Keratinocyte (primary cell): ENCODE measurements at regions not wholly inside any gene's neighbourhood (a gene's known extent, or its start where the extent isn't known, plus 50 kb on each side); places are given as distances from the start of the nearest gene placed in this dataset.

Source experiments
- DNase-seq: peaks from one replicate; pipeline ENCODE4 v3.0.0-alpha.2; 2011; ENCODE audit warnings: low read depth, missing footprints, low spot score
- FAIRE-seq: peaks from 2 replicates; lab custom pipeline; 2011; peaks lifted over from hg19 to GRCh38; lab: Jason Lieb, UNC
- H2AFZ ChIP-seq: 2 replicates; pipeline ENCODE4 v1.6.0; 2012; ENCODE audit warnings: low read length, control low read depth, inconsistent platforms; ENCODE audit not compliant: control insufficient read depth
- H3K27ac ChIP-seq: 2 replicates; pipeline ENCODE4 v1.5.1; 2011; ENCODE audit warnings: low read length; ENCODE audit not compliant: control insufficient read depth, insufficient read depth
- H3K27me3 ChIP-seq: 3 replicates; pipeline ENCODE4 v1.6.0; 2011; ENCODE audit warnings: low read length; ENCODE audit not compliant: control insufficient read depth, insufficient read depth; ENCODE audit errors: extremely low read depth
- H3K36me3 ChIP-seq, 2 experiments: 2 replicates in 1 of 2; 3 replicates in 1 of 2; pipeline ENCODE4 v1.5.1; 2011; ENCODE audit warnings: low read length in 2 of 2, mild to moderate bottlenecking in 1 of 2; ENCODE audit not compliant: control insufficient read depth in 2 of 2, insufficient read depth in 2 of 2; ENCODE audit errors: extremely low read depth in 1 of 2
- H3K4me1 ChIP-seq: 3 replicates; pipeline ENCODE4 v1.5.1; 2011; ENCODE audit warnings: low read length; ENCODE audit not compliant: control insufficient read depth, insufficient read depth; ENCODE audit errors: extremely low read depth
- H3K4me2 ChIP-seq: 3 replicates; pipeline ENCODE4 v1.6.0; 2011; ENCODE audit warnings: low read depth, low read length; ENCODE audit not compliant: control insufficient read depth, insufficient read depth; ENCODE audit errors: extremely low read depth
- H3K4me3 ChIP-seq, 3 experiments: fragments of 200-600 bp in 1 of 3; sonication (generic) in 1 of 3; 2 replicates in 2 of 3; 3 replicates in 1 of 3; pipeline ENCODE4 v1.5.1; 2011 to 2016; ENCODE audit warnings: low read length in 3 of 3, mild to moderate bottlenecking in 3 of 3, control low read depth in 2 of 3, inconsistent platforms in 1 of 3, low read depth in 1 of 3, mixed read lengths in 1 of 3, mixed run types in 1 of 3, moderate library complexity in 1 of 3; ENCODE audit not compliant: control insufficient read depth in 2 of 3, insufficient read depth in 2 of 3; ENCODE audit errors: extremely low read depth in 1 of 3
- H3K79me2 ChIP-seq: 2 replicates; pipeline ENCODE4 v1.6.0; 2012; ENCODE audit warnings: low read length; ENCODE audit not compliant: control insufficient read depth, insufficient read depth
- H3K9ac ChIP-seq: 3 replicates; pipeline ENCODE4 v1.6.0; 2011; ENCODE audit warnings: low read length; ENCODE audit not compliant: control insufficient read depth, insufficient read depth; ENCODE audit errors: extremely low read depth
- H3K9me1 ChIP-seq: 3 replicates; pipeline ENCODE4 v1.6.0; 2011; ENCODE audit warnings: low read length; ENCODE audit not compliant: control insufficient read depth, insufficient read depth; ENCODE audit errors: extremely low read depth
- H3K9me3 ChIP-seq: 2 replicates; pipeline ENCODE4 v1.5.1; 2012; ENCODE audit warnings: low read depth, low read length; ENCODE audit not compliant: control insufficient read depth
- H4K20me1 ChIP-seq: 3 replicates; pipeline ENCODE4 v1.6.0; 2011; ENCODE audit warnings: low read length; ENCODE audit not compliant: control insufficient read depth, insufficient read depth; ENCODE audit errors: extremely low read depth
- EZH2 ChIP-seq: IDR thresholded peaks from one replicate; pipeline ENCODE4 v1.6.1; 2012; ENCODE audit warnings: inconsistent platforms, mild to moderate bottlenecking, low read length, moderate library complexity
- dilution Hi-C: fragments of 300-500 bp; cut with MboI; formaldehyde crosslinking; loops from one replicate; pipeline ENCODE4 v1.7.0; 2020; ENCODE audit warnings: low sequenced_read_pairs; ENCODE audit not compliant: extremely low pct_ligation_motif_present
- TF ChIP-seq, protein P1 (sequence below), 3 experiments: IDR thresholded peaks in 1 of 3; conservative IDR thresholded peaks in 1 of 3; optimal IDR thresholded peaks in 1 of 3; 2 replicates in 2 of 3; 3 replicates in 1 of 3; pipeline versions ENCODE3 to v1.5.1; 2011; ENCODE audit warnings: low read length in 3 of 3, mild to moderate bottlenecking in 3 of 3, moderate library complexity in 2 of 3, control low read depth in 1 of 3, inconsistent platforms in 1 of 3; ENCODE audit not compliant: insufficient read depth in 2 of 3; ENCODE audit errors: extremely low read depth in 1 of 3

DNA sequence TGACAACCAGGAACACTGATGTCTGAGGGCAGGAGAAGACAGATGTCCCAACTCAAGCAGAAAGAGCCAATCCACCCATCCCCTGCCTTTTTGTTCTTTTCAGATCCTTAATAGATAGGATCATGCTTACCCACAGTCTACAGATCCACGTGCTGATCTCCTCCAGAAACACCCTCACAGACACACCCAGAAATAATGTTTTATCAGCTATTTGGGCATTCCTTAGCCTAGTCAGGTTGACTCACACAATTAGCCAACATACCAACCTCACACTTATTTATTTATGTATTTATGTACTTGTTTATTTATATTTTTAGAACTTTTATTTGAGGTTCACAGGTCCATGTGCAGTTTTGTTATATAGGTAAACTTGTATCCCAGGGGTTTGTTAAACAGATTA lies 151.5 kb upstream of the IL12B start:
- Histone ChIP-seq H3K79me2 (no peaks in the 10 kb centered on the region), H3K4me3 (no peak overlapping the region), H3K4me1 (peaks cover 2% of the 10 kb centered on the region), H2AFZ (no peak overlapping the region), H4K20me1 (no peaks in the 10 kb centered on the region), H3K36me3 (no peaks in the 10 kb centered on the region), H3K9ac (no peak overlapping the region), H3K4me2 (no peak overlapping the region), H3K9me3 (no peaks in the 10 kb centered on the region), H3K27me3 (no peaks in the 10 kb centered on the region), H3K9me1 (no peaks in the 10 kb centered on the region), H3K27ac (no peak overlapping the region)
- dilution Hi-C loops, result no loop called here
- TF ChIP-seq, protein P1, sequence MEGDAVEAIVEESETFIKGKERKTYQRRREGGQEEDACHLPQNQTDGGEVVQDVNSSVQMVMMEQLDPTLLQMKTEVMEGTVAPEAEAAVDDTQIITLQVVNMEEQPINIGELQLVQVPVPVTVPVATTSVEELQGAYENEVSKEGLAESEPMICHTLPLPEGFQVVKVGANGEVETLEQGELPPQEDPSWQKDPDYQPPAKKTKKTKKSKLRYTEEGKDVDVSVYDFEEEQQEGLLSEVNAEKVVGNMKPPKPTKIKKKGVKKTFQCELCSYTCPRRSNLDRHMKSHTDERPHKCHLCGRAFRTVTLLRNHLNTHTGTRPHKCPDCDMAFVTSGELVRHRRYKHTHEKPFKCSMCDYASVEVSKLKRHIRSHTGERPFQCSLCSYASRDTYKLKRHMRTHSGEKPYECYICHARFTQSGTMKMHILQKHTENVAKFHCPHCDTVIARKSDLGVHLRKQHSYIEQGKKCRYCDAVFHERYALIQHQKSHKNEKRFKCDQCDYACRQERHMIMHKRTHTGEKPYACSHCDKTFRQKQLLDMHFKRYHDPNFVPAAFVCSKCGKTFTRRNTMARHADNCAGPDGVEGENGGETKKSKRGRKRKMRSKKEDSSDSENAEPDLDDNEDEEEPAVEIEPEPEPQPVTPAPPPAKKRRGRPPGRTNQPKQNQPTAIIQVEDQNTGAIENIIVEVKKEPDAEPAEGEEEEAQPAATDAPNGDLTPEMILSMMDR (optimal IDR thresholded peaks at IDR 0.05 in 1 of 3, IDR thresholded peaks at IDR 0.05 in 1 of 3, conservative IDR thresholded peaks at IDR 0.05 in 1 of 3; ENCODE audit: extremely low read depth in 1 of 3, insufficient read depth in 2 of 3, low read length in 3 of 3), result no peak
- no peak for TF ChIP-seq EZH2
- DNase-seq, result no peak
- FAIRE-seq, result no peak

GRCh38 chr5:159486836-159487235 lies 156.5 kb upstream of the IL12B start:
- TF ChIP-seq, protein P1 (optimal IDR thresholded peaks at IDR 0.05 in 1 of 3, IDR thresholded peaks at IDR 0.05 in 1 of 3, conservative IDR thresholded peaks at IDR 0.05 in 1 of 3; ENCODE audit: extremely low read depth in 1 of 3, insufficient read depth in 2 of 3, low read length in 3 of 3), result no peak
- TF ChIP-seq EZH2, result no peak
- no peak for FAIRE-seq
- Histone ChIP-seq H3K27me3 (no peaks in the 10 kb centered on the region), H2AFZ (no peak overlapping the region), H3K9me1 (no peaks in the 10 kb centered on the region), H3K4me2 (no peak overlapping the region), H3K36me3 (no peaks in the 10 kb centered on the region), H3K27ac (no peak overlapping the region), H3K9ac (no peak overlapping the region), H3K4me3 (no peak overlapping the region), H3K79me2 (no peaks in the 10 kb centered on the region), H3K9me3 (no peaks in the 10 kb centered on the region), H3K4me1 (no peaks in the 10 kb centered on the region), H4K20me1 (no peaks in the 10 kb centered on the region)
- DNase-seq, result no peak
- dilution Hi-C loops, result no loop called here
